ENCODE measurements at regions not wholly inside any gene's neighbourhood (a gene's known extent, or its start where the extent isn't known, plus 50 kb on each side); places are given as distances from the start of the nearest gene placed in this dataset.

- Histone ChIP-seq H2AK5ac (ENCODE audit: insufficient read length, low read length) (no peak overlapping the region), H3K23ac (ENCODE audit: insufficient read length, low read depth, low read length) (no peak overlapping the region), H3K56ac (ENCODE audit: insufficient read length, low read depth, low read length) (no peak overlapping the region), H2BK15ac (ENCODE audit: low read depth, low read length) (no peak overlapping the region), H3K4ac (ENCODE audit: low read depth, low read length) (no peak overlapping the region), H3K9ac (ENCODE audit: extremely low read depth, insufficient read length, low read length) (no peak overlapping the region), H3T11ph (ENCODE audit: low read length) (no peak overlapping the region), H3K4me1 (ENCODE audit: insufficient read depth, low read length) (peaks cover 2% of the 10 kb centered on the region; the same call in 1 of the 2 replicates), H3K14ac (ENCODE audit: insufficient read depth, low read length) (no peak overlapping the region), H3K27me3 (ENCODE audit: insufficient read depth, low read length) (0 out of 2 replicates have a peak, but pooled peaks cover 2% of the 10 kb centered on the region), H3K4me2 (ENCODE audit: insufficient read depth, insufficient read length, low read length) (no peak overlapping the region), H2AFZ (ENCODE audit: low read length) (no peak overlapping the region), H3K23me2 (ENCODE audit: insufficient read length, low read depth, low read length, poor library complexity, severe bottlenecking) (no peaks in the 10 kb centered on the region), H2BK5ac (ENCODE audit: insufficient read length, low read length) (no peak overlapping the region), H3K79me2 (ENCODE audit: insufficient read depth, low read length) (no peaks in the 10 kb centered on the region), H3K27ac (ENCODE audit: insufficient read length, low read depth, low read length) (no peak overlapping the region), H2BK12ac (ENCODE audit: insufficient read length, low read depth, low read length) (no peak overlapping the region), H4K20me1 (ENCODE audit: control insufficient read depth, insufficient read depth, insufficient read length) (no peaks in the 10 kb centered on the region), H3K9me3 (ENCODE audit: control insufficient read depth, low read depth, low read length) (no peaks in the 10 kb centered on the region), H2BK120ac (ENCODE audit: low read depth, low read length, poor library complexity, severe bottlenecking) (no peak overlapping the region), H3K79me1 (ENCODE audit: insufficient read depth, low read depth, low read length, poor library complexity, severe bottlenecking) (no peaks in the 10 kb centered on the region), H4K91ac (ENCODE audit: insufficient read length, low read depth, low read length) (no peak overlapping the region), H2BK20ac (ENCODE audit: low read depth, low read length, poor library complexity, severe bottlenecking) (no peak overlapping the region), H4K8ac (replicated peaks; ENCODE audit: insufficient read length, low read depth, low read length) (no peak overlapping the region), H3K18ac (ENCODE audit: insufficient read length, low read depth, low read length) (no peak overlapping the region), H4K5ac (ENCODE audit: insufficient read length, low read depth, low read length) (no peak overlapping the region)
- Mint-ChIP-seq H3K4me1 (peaks cover 25 to 29% of the 10 kb centered on the region in 2 experiments), H3K9me3 (no peaks in the 10 kb centered on the region; a peak in 2 of 5 replicates), H3K27me3 (ENCODE audit: low read depth) (peaks cover 62% of the 10 kb centered on the region), H3K4me3 (no peak overlapping the region), H3K36me3 (ENCODE audit: insufficient read depth in 1 of 3, low read depth in 3 of 3) (no peaks in the 10 kb centered on the region), H3K27ac (no peak overlapping the region)
- TF ChIP-seq, protein P1, sequence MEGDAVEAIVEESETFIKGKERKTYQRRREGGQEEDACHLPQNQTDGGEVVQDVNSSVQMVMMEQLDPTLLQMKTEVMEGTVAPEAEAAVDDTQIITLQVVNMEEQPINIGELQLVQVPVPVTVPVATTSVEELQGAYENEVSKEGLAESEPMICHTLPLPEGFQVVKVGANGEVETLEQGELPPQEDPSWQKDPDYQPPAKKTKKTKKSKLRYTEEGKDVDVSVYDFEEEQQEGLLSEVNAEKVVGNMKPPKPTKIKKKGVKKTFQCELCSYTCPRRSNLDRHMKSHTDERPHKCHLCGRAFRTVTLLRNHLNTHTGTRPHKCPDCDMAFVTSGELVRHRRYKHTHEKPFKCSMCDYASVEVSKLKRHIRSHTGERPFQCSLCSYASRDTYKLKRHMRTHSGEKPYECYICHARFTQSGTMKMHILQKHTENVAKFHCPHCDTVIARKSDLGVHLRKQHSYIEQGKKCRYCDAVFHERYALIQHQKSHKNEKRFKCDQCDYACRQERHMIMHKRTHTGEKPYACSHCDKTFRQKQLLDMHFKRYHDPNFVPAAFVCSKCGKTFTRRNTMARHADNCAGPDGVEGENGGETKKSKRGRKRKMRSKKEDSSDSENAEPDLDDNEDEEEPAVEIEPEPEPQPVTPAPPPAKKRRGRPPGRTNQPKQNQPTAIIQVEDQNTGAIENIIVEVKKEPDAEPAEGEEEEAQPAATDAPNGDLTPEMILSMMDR (conservative IDR thresholded peaks at IDR 0.05) = no peak
- WGBS (ENCODE audit: extremely low coverage, insufficient read length, low lambda C conversion rate) = no CpG with 5 or more reads among the region's 10 CpGs
- no peak for DNase-seq
Observed at GRCh38 chr22:23495614-23496444, 84.3 kb downstream of the IGLL1 start.

All from H9 (cell line).